ENCODE measurements at regions not wholly inside any gene's neighbourhood (a gene's known extent, or its start where the extent isn't known, plus 50 kb on each side); places are given as distances from the start of the nearest gene placed in this dataset.

GRCh38 chr4:3827616-3828492 is 61.7 kb downstream of the ADRA2C start:
- no peaks in the 10 kb centered on the region for H3K4me1 Mint-ChIP-seq
- no peak overlapping the region for H3K4me3 Mint-ChIP-seq
- H3K27me3 Mint-ChIP-seq, result peaks cover 63% of the 10 kb centered on the region
- no peak overlapping the region for H3K27ac Mint-ChIP-seq (ENCODE audit: low read depth)
- H3K9me3 Mint-ChIP-seq, result no peaks in the 10 kb centered on the region
- DNase-seq (ENCODE audit: low spot score in 2 of 2) (no peak), ATAC-seq (replicated peaks; ENCODE audit: extremely low read depth, poor library complexity, severe bottlenecking) (no peak)
- no peaks in the 10 kb centered on the region for H3K36me3 Mint-ChIP-seq (ENCODE audit: insufficient read depth)

GRCh38 chr4:3828546-3828945 is 62.4 kb downstream of the ADRA2C start:
- no peaks in the 10 kb centered on the region for H3K36me3 Mint-ChIP-seq (ENCODE audit: insufficient read depth)
- DNase-seq (ENCODE audit: low spot score in 2 of 2) (no peak), ATAC-seq (replicated peaks; ENCODE audit: extremely low read depth, poor library complexity, severe bottlenecking) (no peak)
- H3K4me1 Mint-ChIP-seq, result no peaks in the 10 kb centered on the region
- H3K4me3 Mint-ChIP-seq, result no peak overlapping the region
- H3K9me3 Mint-ChIP-seq, result no peaks in the 10 kb centered on the region
- H3K27ac Mint-ChIP-seq (ENCODE audit: low read depth), result no peak overlapping the region
- peaks cover 70% of the 10 kb centered on the region for H3K27me3 Mint-ChIP-seq

- Mint-ChIP-seq H3K27ac (ENCODE audit: low read depth) (no peak overlapping the region), H3K4me3 (no peak overlapping the region), H3K9me3 (no peaks in the 10 kb centered on the region), H3K36me3 (ENCODE audit: insufficient read depth) (no peaks in the 10 kb centered on the region), H3K27me3 (peaks cover 73% of the 10 kb centered on the region), H3K4me1 (no peaks in the 10 kb centered on the region)
- DNase-seq (ENCODE audit: low spot score in 2 of 2), result no peak
- no peak for ATAC-seq (replicated peaks; ENCODE audit: extremely low read depth, poor library complexity, severe bottlenecking)
These were observed 63.2 kb downstream of the ADRA2C start for GRCh38 chr4:3829211-3829955.

GRCh38 chr4:3829956-3830773 is 64.0 kb downstream of the ADRA2C start:
- Mint-ChIP-seq H3K4me3 (no peak overlapping the region), H3K9me3 (no peaks in the 10 kb centered on the region), H3K36me3 (ENCODE audit: insufficient read depth) (no peaks in the 10 kb centered on the region), H3K27me3 (peaks cover 73% of the 10 kb centered on the region), H3K27ac (ENCODE audit: low read depth) (no peak overlapping the region), H3K4me1 (no peaks in the 10 kb centered on the region)
- no peak for ATAC-seq (replicated peaks; ENCODE audit: extremely low read depth, poor library complexity, severe bottlenecking)
- no peak for DNase-seq (ENCODE audit: low spot score in 2 of 2)

- Mint-ChIP-seq H3K4me1 (no peaks in the 10 kb centered on the region), H3K9me3 (no peaks in the 10 kb centered on the region), H3K27ac (ENCODE audit: low read depth) (no peak overlapping the region), H3K36me3 (ENCODE audit: insufficient read depth) (no peaks in the 10 kb centered on the region), H3K4me3 (no peak overlapping the region), H3K27me3 (peaks cover 76% of the 10 kb centered on the region)
- DNase-seq (ENCODE audit: low spot score in 2 of 2), result no peak
- ATAC-seq (replicated peaks; ENCODE audit: extremely low read depth, poor library complexity, severe bottlenecking), result no peak
These were observed 64.8 kb downstream of the ADRA2C start for GRCh38 chr4:3830774-3831528.

- H3K27me3 Mint-ChIP-seq, result peaks cover 83% of the 10 kb centered on the region
- H3K4me1 Mint-ChIP-seq, result no peaks in the 10 kb centered on the region
- H3K36me3 Mint-ChIP-seq (ENCODE audit: insufficient read depth), result peaks cover 3% of the 10 kb centered on the region
- no peak for DNase-seq (ENCODE audit: low spot score in 2 of 2)
- H3K9me3 Mint-ChIP-seq, result no peaks in the 10 kb centered on the region
- H3K27ac Mint-ChIP-seq (ENCODE audit: low read depth), result no peak overlapping the region
- no peak for ATAC-seq (replicated peaks; ENCODE audit: extremely low read depth, poor library complexity, severe bottlenecking)
- no peak overlapping the region for H3K4me3 Mint-ChIP-seq
These were observed 65.5 kb downstream of the ADRA2C start for GRCh38 chr4:3831529-3832150.

- H3K9me3 Mint-ChIP-seq, result no peaks in the 10 kb centered on the region
- H3K36me3 Mint-ChIP-seq (ENCODE audit: insufficient read depth), result peaks cover 3% of the 10 kb centered on the region
- no peak overlapping the region for H3K4me3 Mint-ChIP-seq
- peaks cover 5% of the 10 kb centered on the region for H3K4me1 Mint-ChIP-seq
- no peak for DNase-seq (ENCODE audit: low spot score in 2 of 2)
- no peak for ATAC-seq (replicated peaks; ENCODE audit: extremely low read depth, poor library complexity, severe bottlenecking)
- H3K27me3 Mint-ChIP-seq, result peaks cover 83% of the 10 kb centered on the region
- no peak overlapping the region for H3K27ac Mint-ChIP-seq (ENCODE audit: low read depth)
These were observed 66.5 kb downstream of the ADRA2C start for GRCh38 chr4:3832536-3833220.

GRCh38 chr4:3833326-3833989 is 67.3 kb downstream of the ADRA2C start:
- Mint-ChIP-seq H3K27me3 (peaks cover 81% of the 10 kb centered on the region), H3K36me3 (ENCODE audit: insufficient read depth) (peaks cover 3% of the 10 kb centered on the region), H3K4me1 (peaks cover 5% of the 10 kb centered on the region), H3K27ac (ENCODE audit: low read depth) (no peak overlapping the region), H3K9me3 (no peaks in the 10 kb centered on the region), H3K4me3 (no peak overlapping the region)
- ATAC-seq (replicated peaks; ENCODE audit: extremely low read depth, poor library complexity, severe bottlenecking) (no peak), DNase-seq (ENCODE audit: low spot score in 2 of 2) (no peak)

GRCh38 chr4:3834186-3834662 is 68.0 kb downstream of the ADRA2C start:
- no peak for DNase-seq (ENCODE audit: low spot score in 2 of 2)
- H3K27me3 Mint-ChIP-seq, result peaks cover 79% of the 10 kb centered on the region
- no peak for ATAC-seq (replicated peaks; ENCODE audit: extremely low read depth, poor library complexity, severe bottlenecking)

GRCh38 chr4:3834663-3835521 is 68.7 kb downstream of the ADRA2C start:
- peaks cover 73% of the 10 kb centered on the region for H3K27me3 Mint-ChIP-seq
- H3K4me1 Mint-ChIP-seq, result peaks cover 5% of the 10 kb centered on the region
- H3K36me3 Mint-ChIP-seq (ENCODE audit: insufficient read depth), result peaks cover 3% of the 10 kb centered on the region
- ATAC-seq (replicated peaks; ENCODE audit: extremely low read depth, poor library complexity, severe bottlenecking), result no peak
- H3K4me3 Mint-ChIP-seq, result no peak overlapping the region
- no peak overlapping the region for H3K27ac Mint-ChIP-seq (ENCODE audit: low read depth)
- no peaks in the 10 kb centered on the region for H3K9me3 Mint-ChIP-seq
- DNase-seq (ENCODE audit: low spot score in 2 of 2), result no peak

More at GRCh38 chr4:3834186-3834662, 68.0 kb downstream of the ADRA2C start:
- no peak overlapping the region for H3K4me3 Mint-ChIP-seq
- no peaks in the 10 kb centered on the region for H3K9me3 Mint-ChIP-seq
- no peak overlapping the region for H3K27ac Mint-ChIP-seq (ENCODE audit: low read depth)
- peaks cover 3% of the 10 kb centered on the region for H3K36me3 Mint-ChIP-seq (ENCODE audit: insufficient read depth)
- H3K4me1 Mint-ChIP-seq, result peaks cover 5% of the 10 kb centered on the region
